GM23338 (cell line): ENCODE measurements at regions not wholly inside any gene's neighbourhood (a gene's known extent, or its start where the extent isn't known, plus 50 kb on each side); places are given as distances from the start of the nearest gene placed in this dataset.

Experiments used
- ATAC-seq: fragments of 200-7000 bp; cut with Tn5 transposase; 3 replicates; pipeline ENCODE4 v1.9.1; 2020
- DNase-seq: peaks from one replicate; pipeline ENCODE4 v3.0.0-alpha.2; 2015; ENCODE audit warnings: low spot score
- H2AFZ ChIP-seq: fragments of 200-600 bp; sonication (generic); 2 replicates; pipeline ENCODE4 v1.8.0; 2016; ENCODE audit warnings: antibody characterized with exemption, mild to moderate bottlenecking, moderate library complexity
- H3F3A ChIP-seq: fragments of 200-600 bp; sonication (generic); replicated peaks from 2 replicates; pipeline ENCODE4 v1.8.0; 2017; ENCODE audit warnings: antibody characterized with exemption, mixed run types, low read depth
- H3K27ac ChIP-seq: fragments of 200-600 bp; sonication (generic); 2 replicates; pipeline ENCODE4 v1.6.1; 2016; ENCODE audit warnings: low read depth
- H3K27me3 ChIP-seq: fragments of 200-600 bp; sonication (generic); 2 replicates; pipeline ENCODE4 v1.8.0; 2016; ENCODE audit warnings: mild to moderate bottlenecking, mixed run types, moderate library complexity; ENCODE audit not compliant: insufficient read depth
- H3K36me3 ChIP-seq: fragments of 200-600 bp; sonication (generic); 2 replicates; pipeline ENCODE4 v1.8.0; 2016; ENCODE audit warnings: mild to moderate bottlenecking; ENCODE audit not compliant: insufficient read depth
- H3K4me1 ChIP-seq: fragments of 200-600 bp; sonication (generic); 2 replicates; pipeline ENCODE4 v1.8.0; 2016; ENCODE audit warnings: mild to moderate bottlenecking, moderate library complexity; ENCODE audit not compliant: insufficient read depth
- H3K4me2 ChIP-seq: fragments of 200-600 bp; sonication (generic); 2 replicates; pipeline ENCODE4 v1.7.1; 2017; ENCODE audit warnings: mixed run types
- H3K4me3 ChIP-seq: fragments of 200-600 bp; sonication (generic); 2 replicates; pipeline ENCODE4 v1.6.1; 2016; ENCODE audit warnings: mixed run types
- H3K79me2 ChIP-seq: fragments of 200-600 bp; sonication (generic); replicated peaks from 2 replicates; pipeline ENCODE4 v1.8.0; 2017; ENCODE audit warnings: mild to moderate bottlenecking; ENCODE audit not compliant: insufficient read depth
- H3K9me2 ChIP-seq: fragments of 200-600 bp; sonication (generic); 2 replicates; pipeline ENCODE4 v1.8.0; 2017; ENCODE audit not compliant: insufficient read depth
- H4K20me1 ChIP-seq: fragments of 200-600 bp; sonication (generic); replicated peaks from 2 replicates; pipeline ENCODE4 v1.8.0; 2017; ENCODE audit warnings: mild to moderate bottlenecking; ENCODE audit not compliant: insufficient read depth
- H3K27ac Mint-ChIP-seq: 2 replicates; pipeline ENCODE4 v1.8.0; 2020; ENCODE audit warnings: inconsistent platforms, mild to moderate bottlenecking, moderate library complexity, mixed read lengths
- H3K27me3 Mint-ChIP-seq: 3 replicates; pipeline ENCODE4 v1.8.0; 2022; ENCODE audit warnings: low read depth, mild to moderate bottlenecking, moderate library complexity, mixed read lengths, inconsistent platforms; ENCODE audit not compliant: insufficient read depth, poor library complexity
- H3K36me3 Mint-ChIP-seq: 3 replicates; pipeline ENCODE4 v1.8.0; 2021; ENCODE audit warnings: low read depth, mild to moderate bottlenecking, inconsistent platforms, moderate library complexity, mixed read lengths
- H3K4me1 Mint-ChIP-seq: 3 replicates; pipeline ENCODE4 v1.8.0; 2020; ENCODE audit warnings: mild to moderate bottlenecking, inconsistent platforms, mixed read lengths
- H3K4me3 Mint-ChIP-seq: 3 replicates; pipeline ENCODE4 v1.8.0; 2021; ENCODE audit warnings: moderate library complexity, mild to moderate bottlenecking, inconsistent platforms, mixed read lengths
- H3K9me3 Mint-ChIP-seq: 3 replicates; pipeline ENCODE4 v1.8.0; 2020; ENCODE audit warnings: moderate library complexity, mild to moderate bottlenecking, inconsistent platforms, mixed read lengths
- CREB1 ChIP-seq: fragments of 250-450 bp; sonication (Bioruptor Pico); IDR thresholded peaks from 2 replicates; pipeline ENCODE4 v1.5.0; 2020; ENCODE audit warnings: low read depth, mild to moderate bottlenecking, moderate library complexity
- CTCF ChIP-seq, 2 experiments: fragments of 200-600 bp in 1 of 2; sonication (generic) in 1 of 2; conservative IDR thresholded peaks; 2 replicates each; pipeline versions ENCODE4 v1.5.1 to v1.6.1; 2016 to 2017; ENCODE audit warnings: antibody characterized with exemption in 2 of 2, low read depth in 2 of 2, mild to moderate bottlenecking in 2 of 2, moderate library complexity in 1 of 2
- EZH2 ChIP-seq: fragments of 200-600 bp; sonication (generic); IDR thresholded peaks from one replicate; pipeline ENCODE4 v1.8.0; 2017; ENCODE audit warnings: antibody characterized with exemption, mild to moderate bottlenecking, low read depth; ENCODE audit not compliant: unreplicated experiment
- EZH2phosphoT487 ChIP-seq: fragments of 200-600 bp; sonication (generic); IDR thresholded peaks from one replicate; pipeline ENCODE4 v1.8.1; 2018; ENCODE audit warnings: antibody characterized with exemption; ENCODE audit not compliant: unreplicated experiment
- JUNB ChIP-seq: IDR thresholded peaks from one replicate; pipeline ENCODE4 v1.6.1; 2016; ENCODE audit warnings: antibody characterized with exemption; ENCODE audit not compliant: unreplicated experiment
- NANOG ChIP-seq: IDR thresholded peaks from 2 replicates; pipeline ENCODE4 v1.6.1; 2016; ENCODE audit warnings: antibody characterized with exemption, borderline replicate concordance
- POLR2AphosphoS5 ChIP-seq: IDR thresholded peaks from 2 replicates; pipeline ENCODE4 v1.6.1; 2016; ENCODE audit warnings: antibody characterized with exemption, low read depth
- REST ChIP-seq: IDR thresholded peaks from one replicate; pipeline ENCODE4 v1.6.1; 2018; ENCODE audit warnings: antibody characterized with exemption; ENCODE audit not compliant: unreplicated experiment
- STAT1 ChIP-seq: IDR thresholded peaks from one replicate; pipeline ENCODE4 v1.6.1; 2016; ENCODE audit warnings: antibody characterized with exemption; ENCODE audit not compliant: unreplicated experiment
- ZNF331 ChIP-seq: fragments of 250-450 bp; sonication (Bioruptor Pico); IDR thresholded peaks from 2 replicates; pipeline ENCODE4 v1.5.0; 2020; ENCODE audit warnings: low read depth, mild to moderate bottlenecking, moderate library complexity
- ZNF462 ChIP-seq: fragments of 250-450 bp; sonication (Bioruptor Pico); IDR thresholded peaks from 2 replicates; pipeline ENCODE4 v1.5.0; 2020; ENCODE audit warnings: mild to moderate bottlenecking, moderate library complexity

GRCh38 chr1:36656271-36656670 is 173.6 kb upstream of the CSF3R start (continued):
- TF ChIP-seq CTCF (conservative IDR thresholded peaks at IDR 0.05; ENCODE audit: low read depth in 2 of 2), result no peak
- TF ChIP-seq REST, result no peak
- no peak for TF ChIP-seq EZH2
- no peak for TF ChIP-seq EZH2phosphoT487
- no peak for TF ChIP-seq NANOG
- TF ChIP-seq POLR2AphosphoS5, result no peak
- no peak for TF ChIP-seq CREB1

GRCh38 chr1:36654586-36654985 is 171.9 kb upstream of the CSF3R start:
- H2AFZ ChIP-seq, result no peak overlapping the region
- no peaks in the 10 kb centered on the region; the same call in 2 of the 3 replicates for H3K4me1 Mint-ChIP-seq
- no peak overlapping the region for H3K27ac ChIP-seq
- no peaks in the 10 kb centered on the region for H3K27me3 ChIP-seq
- DNase-seq (no peak), ATAC-seq (no peak)
- no peaks in the 10 kb centered on the region; the same call in 1 of the 3 replicates for H3K9me3 Mint-ChIP-seq
- H3K4me2 ChIP-seq, result no peak overlapping the region
- H3K4me3 Mint-ChIP-seq, result no peak overlapping the region
- no peaks in the 10 kb centered on the region for H3K79me2 ChIP-seq
- no peaks in the 10 kb centered on the region for H3K9me2 ChIP-seq
- no peaks in the 10 kb centered on the region for H3F3A ChIP-seq
- TF ChIP-seq JUNB (no peak), ZNF462 (no peak), ZNF331 (CRISPR knock-in tag) (no peak), STAT1 (no peak), NANOG (no peak), CREB1 (no peak), REST (no peak), EZH2 (no peak)
- no peaks in the 10 kb centered on the region for H3K4me1 ChIP-seq
- H4K20me1 ChIP-seq, result no peaks in the 10 kb centered on the region; the same call in 1 of the 2 replicates
- no peak overlapping the region for H3K27ac Mint-ChIP-seq
- H3K4me3 ChIP-seq, result no peak overlapping the region
- no peaks in the 10 kb centered on the region; the same call in 2 of the 3 replicates for H3K36me3 Mint-ChIP-seq
- H3K27me3 Mint-ChIP-seq, result peaks cover 5% of the 10 kb centered on the region
- no peaks in the 10 kb centered on the region for H3K36me3 ChIP-seq
